Neural cell (in vitro differentiated cells): ENCODE measurements at regions not wholly inside any gene's neighbourhood (a gene's known extent, or its start where the extent isn't known, plus 50 kb on each side); places are given as distances from the start of the nearest gene placed in this dataset.

Experiments used
- CTCF ChIP-seq: fragments of 450-650 bp; IDR thresholded peaks from 2 replicates; pipeline ENCODE4 v1.5.1; 2014; ENCODE audit warnings: antibody characterized with exemption, mild to moderate bottlenecking, moderate library complexity; ENCODE audit not compliant: poor library complexity, severe bottlenecking
- EP300 ChIP-seq: fragments of 450-650 bp; conservative IDR thresholded peaks from 2 replicates; pipeline ENCODE4 v1.6.1; 2014; ENCODE audit warnings: antibody characterized with exemption, mild to moderate bottlenecking, moderate library complexity; ENCODE audit not compliant: poor library complexity, severe bottlenecking
- EZH2 ChIP-seq: fragments of 200-600, 300-800 bp; shearing (Covaris generic), sonication (generic); IDR thresholded peaks from 2 replicates; pipeline ENCODE4 v1.6.1; 2014; ENCODE audit warnings: antibody characterized with exemption, low read length, borderline replicate concordance, mild to moderate bottlenecking; ENCODE audit not compliant: insufficient read depth, poor library complexity, severe bottlenecking
- POLR2AphosphoS5 ChIP-seq: IDR thresholded peaks from 2 replicates; pipeline ENCODE4 v1.6.1; 2012
- REST ChIP-seq: IDR thresholded peaks from 2 replicates; pipeline ENCODE4 v1.6.1; 2012; ENCODE audit warnings: borderline replicate concordance
- SMC3 ChIP-seq: fragments of 450-650 bp; conservative IDR thresholded peaks from 2 replicates; pipeline ENCODE4 v1.6.1; 2014; ENCODE audit warnings: antibody characterized with exemption, mild to moderate bottlenecking, moderate library complexity; ENCODE audit not compliant: poor library complexity
- TAF1 ChIP-seq: IDR thresholded peaks from 2 replicates; pipeline ENCODE4 v1.6.1; 2012; ENCODE audit warnings: low read depth

GRCh38 chr16:65480281-65481091, 358.6 kb upstream of the CDH11 start:
- TF ChIP-seq CTCF (no peak), EZH2 (no peak), POLR2AphosphoS5 (no peak), EP300 (no peak), TAF1 (no peak), SMC3 (no peak), REST (no peak)
